Adrenal gland (tissue), 5 donors: ENCODE measurements at regions not wholly inside any gene's neighbourhood (a gene's known extent, or its start where the extent isn't known, plus 50 kb on each side); places are given as distances from the start of the nearest gene placed in this dataset.

Experiments
- POLR2A ChIP-seq, 2 donors: fragments of 450-650 bp; IDR thresholded peaks; one replicate each; pipeline ENCODE4 v1.6.1; 2017; ENCODE audit warnings: antibody characterized with exemption in 2 of 2, mild to moderate bottlenecking in 2 of 2, moderate library complexity in 1 of 2
- TF ChIP-seq, protein P1 (sequence below), 6 experiments: fragments of 450-650 bp in 4 of 6; fragments of 200-600 bp in 2 of 6; sonication (generic) in 1 of 6; IDR thresholded peaks; 1 replicate in 5 of 6; 2 replicates in 1 of 6; pipeline versions ENCODE4 v1.5.1 to v1.8.0; 2016 to 2021; ENCODE audit warnings: antibody characterized with exemption in 6 of 6, mild to moderate bottlenecking in 2 of 6, moderate library complexity in 1 of 6
- donor health status: DM: no; HTN: no; CAD: no.

DNA sequence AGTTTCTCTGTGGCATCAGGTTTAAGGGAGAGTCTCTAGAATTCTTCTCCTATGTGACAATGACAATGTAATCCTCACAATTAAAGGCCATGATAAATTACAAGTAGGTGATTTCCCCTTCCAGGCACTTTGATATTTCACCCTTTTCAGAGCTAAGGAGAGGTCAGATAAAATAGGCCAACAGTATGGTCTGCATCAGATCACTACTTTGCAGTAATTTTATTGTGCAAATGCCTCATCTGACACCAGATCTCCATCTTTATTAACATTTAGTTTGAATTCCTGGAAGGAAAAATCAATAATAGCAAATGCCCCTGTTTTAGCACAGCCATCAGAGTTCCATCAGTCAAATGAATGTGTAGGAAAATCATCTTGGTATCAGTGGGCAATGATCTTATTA, 72.8 kb upstream of the RAB27B start:
- TF ChIP-seq, protein P1, sequence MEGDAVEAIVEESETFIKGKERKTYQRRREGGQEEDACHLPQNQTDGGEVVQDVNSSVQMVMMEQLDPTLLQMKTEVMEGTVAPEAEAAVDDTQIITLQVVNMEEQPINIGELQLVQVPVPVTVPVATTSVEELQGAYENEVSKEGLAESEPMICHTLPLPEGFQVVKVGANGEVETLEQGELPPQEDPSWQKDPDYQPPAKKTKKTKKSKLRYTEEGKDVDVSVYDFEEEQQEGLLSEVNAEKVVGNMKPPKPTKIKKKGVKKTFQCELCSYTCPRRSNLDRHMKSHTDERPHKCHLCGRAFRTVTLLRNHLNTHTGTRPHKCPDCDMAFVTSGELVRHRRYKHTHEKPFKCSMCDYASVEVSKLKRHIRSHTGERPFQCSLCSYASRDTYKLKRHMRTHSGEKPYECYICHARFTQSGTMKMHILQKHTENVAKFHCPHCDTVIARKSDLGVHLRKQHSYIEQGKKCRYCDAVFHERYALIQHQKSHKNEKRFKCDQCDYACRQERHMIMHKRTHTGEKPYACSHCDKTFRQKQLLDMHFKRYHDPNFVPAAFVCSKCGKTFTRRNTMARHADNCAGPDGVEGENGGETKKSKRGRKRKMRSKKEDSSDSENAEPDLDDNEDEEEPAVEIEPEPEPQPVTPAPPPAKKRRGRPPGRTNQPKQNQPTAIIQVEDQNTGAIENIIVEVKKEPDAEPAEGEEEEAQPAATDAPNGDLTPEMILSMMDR (IDR thresholded peaks at IDR 0.05) = no peak
- no peak for TF ChIP-seq POLR2A (IDR thresholded peaks at IDR 0.05)
